ENCODE measurements at regions not wholly inside any gene's neighbourhood (a gene's known extent, or its start where the extent isn't known, plus 50 kb on each side); places are given as distances from the start of the nearest gene placed in this dataset.

DNA sequence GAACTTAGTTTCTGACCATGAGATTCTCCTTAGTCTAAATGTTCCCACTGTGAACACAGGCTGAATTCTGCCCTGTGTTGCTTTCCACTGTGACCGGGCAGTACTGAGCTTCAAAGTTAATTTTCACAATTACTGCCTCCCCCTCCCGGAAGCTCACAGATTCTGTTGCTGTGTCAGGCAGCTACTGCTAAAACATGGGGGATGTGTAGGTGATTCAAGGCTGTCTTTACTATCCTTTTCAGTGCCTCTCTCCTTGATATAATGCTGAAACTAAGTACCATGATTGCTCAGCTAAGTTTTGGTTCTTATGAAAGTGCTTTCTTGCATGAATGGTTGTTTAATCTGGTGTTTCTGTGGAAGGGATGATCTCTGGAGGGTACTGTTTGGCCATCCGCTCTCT, 428.3 kb upstream of the NOVA1 start:
- 43 to 46% methylated on average over 3 of the region's 3 CpGs for WGBS, 2 experiments (ENCODE audit: low coverage in 1 of 2, low lambda C conversion rate in 2 of 2, missing lambda C conversion rate in 2 of 2)
- in situ Hi-C loops (cut with MboI): no loop called here

DNA sequence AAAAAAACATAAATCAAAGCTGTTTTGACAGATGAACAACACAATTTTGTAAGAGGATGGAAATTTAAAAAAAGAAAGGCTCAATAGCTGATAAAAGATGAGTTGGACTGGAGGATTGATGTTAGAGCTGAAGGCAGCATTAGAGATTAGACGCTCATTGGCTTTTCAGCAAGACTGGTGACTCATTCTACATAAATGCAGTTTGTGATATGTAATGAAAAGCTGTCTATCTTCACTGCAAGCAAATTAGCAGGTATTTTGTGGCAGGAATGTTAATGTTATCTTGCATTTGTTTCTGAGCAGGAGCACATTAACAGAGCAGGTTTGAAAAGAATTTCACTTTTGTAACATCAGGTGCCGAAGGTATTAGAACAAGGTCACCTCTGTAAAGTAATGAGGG, 442.7 kb upstream of the NOVA1 start:
- no peak for TF ChIP-seq EZH2 (IDR thresholded peaks at IDR 0.05; ENCODE audit: insufficient read depth, poor library complexity, severe bottlenecking)
- no peak for TF ChIP-seq EZH2phosphoT487 (IDR thresholded peaks at IDR 0.05; ENCODE audit: insufficient read depth, low read depth)
- in situ Hi-C loops (cut with MboI): no loop called here
- 62 to 81% methylated on average over 2 of the region's 2 CpGs for WGBS, 2 experiments (ENCODE audit: low coverage in 1 of 2, low lambda C conversion rate in 2 of 2, missing lambda C conversion rate in 2 of 2)

More for the DNA sequence above, 428.3 kb upstream of the NOVA1 start:
- no peaks in the 10 kb centered on the region for H3K27me3 ChIP-seq (replicated peaks; ENCODE audit: insufficient read depth)
- H3K79me2 ChIP-seq (ENCODE audit: insufficient read depth): no peaks in the 10 kb centered on the region
- no peak for TF ChIP-seq EZH2phosphoT487 (IDR thresholded peaks at IDR 0.05; ENCODE audit: insufficient read depth, low read depth)
- no peak for TF ChIP-seq EZH2 (IDR thresholded peaks at IDR 0.05; ENCODE audit: insufficient read depth, poor library complexity, severe bottlenecking)
- no peaks in the 10 kb centered on the region for H3K9me2 ChIP-seq (ENCODE audit: insufficient read depth)
- DNase-seq: no peak
- H3K9ac ChIP-seq: no peak overlapping the region
- no peaks in the 10 kb centered on the region for H4K20me1 ChIP-seq (ENCODE audit: insufficient read depth)
- H3K36me3 ChIP-seq (ENCODE audit: low read depth): no peaks in the 10 kb centered on the region
- H3K4me1 ChIP-seq (ENCODE audit: insufficient read depth): no peaks in the 10 kb centered on the region
- no peak overlapping the region for H3K4me3 ChIP-seq
- no peak overlapping the region for H3K4me2 ChIP-seq (ENCODE audit: unreplicated experiment)
- H3F3A ChIP-seq (ENCODE audit: insufficient read depth): no peaks in the 10 kb centered on the region
- no peak overlapping the region for H3K27ac ChIP-seq
- H2AFZ ChIP-seq: no peak overlapping the region
- H3K9me3 ChIP-seq (ENCODE audit: low read depth): no peaks in the 10 kb centered on the region

DNA sequence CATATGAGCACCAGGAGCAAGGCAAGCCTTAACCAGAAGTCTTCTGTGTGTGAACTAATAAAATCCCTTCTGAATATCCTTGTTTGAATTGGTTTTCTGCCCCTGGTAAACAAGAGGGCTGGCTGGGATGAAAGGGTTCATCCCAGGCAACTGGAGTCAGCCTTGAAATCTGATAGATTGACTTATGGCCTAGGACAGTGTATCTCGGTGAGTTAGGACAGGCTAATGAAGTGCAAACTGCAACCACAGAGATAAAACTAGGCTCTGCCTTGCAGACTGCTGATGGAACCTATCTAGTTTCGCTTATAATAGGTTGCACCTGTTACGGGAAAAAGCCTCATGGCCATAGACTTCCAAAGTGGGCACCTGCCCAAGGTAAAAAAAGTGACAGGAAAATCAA, 451.9 kb upstream of the NOVA1 start:
- in situ Hi-C loops (cut with MboI): no loop called here
- 34 to 37% methylated on average over 3 of the region's 3 CpGs for WGBS, 2 experiments (ENCODE audit: low coverage in 1 of 2, low lambda C conversion rate in 2 of 2, missing lambda C conversion rate in 2 of 2)

More for the DNA sequence above, 442.7 kb upstream of the NOVA1 start:
- H3K79me2 ChIP-seq (ENCODE audit: insufficient read depth): no peaks in the 10 kb centered on the region
- no peaks in the 10 kb centered on the region for H3K9me2 ChIP-seq (ENCODE audit: insufficient read depth)
- no peak overlapping the region for H3K4me2 ChIP-seq (ENCODE audit: unreplicated experiment)
- no peaks in the 10 kb centered on the region for H3F3A ChIP-seq (ENCODE audit: insufficient read depth)
- DNase-seq: no peak
- no peak overlapping the region for H3K4me3 ChIP-seq
- H3K9me3 ChIP-seq (ENCODE audit: low read depth): no peaks in the 10 kb centered on the region
- no peaks in the 10 kb centered on the region for H4K20me1 ChIP-seq (ENCODE audit: insufficient read depth)
- no peak overlapping the region for H3K27ac ChIP-seq
- no peak overlapping the region for H3K9ac ChIP-seq
- H3K27me3 ChIP-seq (replicated peaks; ENCODE audit: insufficient read depth): no peaks in the 10 kb centered on the region
- no peak overlapping the region for H2AFZ ChIP-seq
- no peaks in the 10 kb centered on the region for H3K36me3 ChIP-seq (ENCODE audit: low read depth)
- no peaks in the 10 kb centered on the region for H3K4me1 ChIP-seq (ENCODE audit: insufficient read depth)

DNA sequence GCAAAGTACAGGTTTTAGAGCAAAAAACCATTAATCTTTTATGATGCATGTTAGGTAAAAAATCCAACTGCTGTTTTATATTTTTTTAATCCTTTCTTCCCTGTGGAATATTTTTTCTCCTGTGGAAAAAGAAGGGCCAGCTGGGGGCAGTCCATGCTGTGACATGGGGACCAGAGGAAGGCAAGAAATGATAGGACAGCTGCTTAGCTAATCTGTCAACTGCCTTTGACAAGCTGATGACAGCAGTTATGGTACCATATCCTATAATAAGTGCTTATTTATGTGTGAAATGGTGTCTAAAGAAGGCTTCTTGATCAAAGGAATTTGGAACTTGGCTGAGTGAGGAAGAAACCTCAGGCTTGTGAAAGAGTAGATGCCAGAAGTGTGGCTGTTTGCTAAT, 452.4 kb upstream of the NOVA1 start:
- H3K4me3 ChIP-seq: no peak overlapping the region
- no peak overlapping the region for H3K27ac ChIP-seq
- in situ Hi-C loops (cut with MboI): no loop called here
- H3K36me3 ChIP-seq (ENCODE audit: low read depth): no peaks in the 10 kb centered on the region
- H2AFZ ChIP-seq: no peak overlapping the region
- no peaks in the 10 kb centered on the region for H3K79me2 ChIP-seq (ENCODE audit: insufficient read depth)
- H3F3A ChIP-seq (ENCODE audit: insufficient read depth): no peaks in the 10 kb centered on the region
- H3K9me2 ChIP-seq (ENCODE audit: insufficient read depth): no peaks in the 10 kb centered on the region
- no peak for DNase-seq
- H3K4me2 ChIP-seq (ENCODE audit: unreplicated experiment): no peak overlapping the region
- no peak for TF ChIP-seq EZH2phosphoT487 (IDR thresholded peaks at IDR 0.05; ENCODE audit: insufficient read depth, low read depth)
- no peak for TF ChIP-seq EZH2 (IDR thresholded peaks at IDR 0.05; ENCODE audit: insufficient read depth, poor library complexity, severe bottlenecking)
- no peaks in the 10 kb centered on the region for H3K27me3 ChIP-seq (replicated peaks; ENCODE audit: insufficient read depth)
- no peaks in the 10 kb centered on the region for H4K20me1 ChIP-seq (ENCODE audit: insufficient read depth)
- H3K4me1 ChIP-seq (ENCODE audit: insufficient read depth): no peaks in the 10 kb centered on the region
- no peaks in the 10 kb centered on the region for H3K9me3 ChIP-seq (ENCODE audit: low read depth)
- H3K9ac ChIP-seq: no peak overlapping the region

More for the DNA sequence above, 451.9 kb upstream of the NOVA1 start:
- no peaks in the 10 kb centered on the region for H3K27me3 ChIP-seq (replicated peaks; ENCODE audit: insufficient read depth)
- no peaks in the 10 kb centered on the region for H3K9me3 ChIP-seq (ENCODE audit: low read depth)
- H2AFZ ChIP-seq: no peak overlapping the region
- no peaks in the 10 kb centered on the region for H3K9me2 ChIP-seq (ENCODE audit: insufficient read depth)
- no peak for TF ChIP-seq EZH2phosphoT487 (IDR thresholded peaks at IDR 0.05; ENCODE audit: insufficient read depth, low read depth)
- TF ChIP-seq EZH2 (IDR thresholded peaks at IDR 0.05; ENCODE audit: insufficient read depth, poor library complexity, severe bottlenecking): no peak
- H3K36me3 ChIP-seq (ENCODE audit: low read depth): no peaks in the 10 kb centered on the region
- H3K4me2 ChIP-seq (ENCODE audit: unreplicated experiment): no peak overlapping the region
- no peaks in the 10 kb centered on the region for H4K20me1 ChIP-seq (ENCODE audit: insufficient read depth)
- no peak overlapping the region for H3K9ac ChIP-seq
- H3F3A ChIP-seq (ENCODE audit: insufficient read depth): no peaks in the 10 kb centered on the region
- no peak for DNase-seq
- H3K27ac ChIP-seq: no peak overlapping the region
- H3K4me1 ChIP-seq (ENCODE audit: insufficient read depth): no peaks in the 10 kb centered on the region
- no peaks in the 10 kb centered on the region for H3K79me2 ChIP-seq (ENCODE audit: insufficient read depth)
- no peak overlapping the region for H3K4me3 ChIP-seq

DNA sequence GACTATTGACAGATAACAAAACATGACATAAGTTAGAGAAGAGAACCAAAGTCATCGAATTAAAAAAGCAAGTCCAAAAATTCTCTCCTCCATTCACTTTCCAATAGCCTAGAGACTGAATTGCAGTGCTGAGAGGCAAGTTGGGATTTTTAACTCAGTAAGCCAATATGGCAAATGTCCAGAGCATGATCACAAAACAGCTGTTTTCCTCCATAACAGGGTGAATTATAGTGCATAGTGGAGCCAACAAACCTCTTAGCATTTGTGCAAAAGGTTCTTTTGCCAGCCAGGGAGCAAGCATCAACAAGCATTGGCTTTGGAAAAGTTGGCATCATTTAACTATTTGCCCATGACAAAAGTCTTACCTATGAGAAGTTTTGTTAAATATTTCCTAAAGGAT, 458.8 kb upstream of the NOVA1 start:
- no peak overlapping the region for H3K27ac ChIP-seq
- H3K9me3 ChIP-seq (ENCODE audit: low read depth): no peaks in the 10 kb centered on the region
- WGBS, 2 experiments (ENCODE audit: low coverage in 1 of 2, low lambda C conversion rate in 2 of 2, missing lambda C conversion rate in 2 of 2): 4 to 10% methylated on average over 1 of the region's 1 CpG
- H3K4me3 ChIP-seq: no peak overlapping the region
- H3K4me2 ChIP-seq (ENCODE audit: unreplicated experiment): no peak overlapping the region
- no peaks in the 10 kb centered on the region for H3K79me2 ChIP-seq (ENCODE audit: insufficient read depth)
- H3K9me2 ChIP-seq (ENCODE audit: insufficient read depth): no peaks in the 10 kb centered on the region
- no peaks in the 10 kb centered on the region for H3K27me3 ChIP-seq (replicated peaks; ENCODE audit: insufficient read depth)
- no peaks in the 10 kb centered on the region for H3K4me1 ChIP-seq (ENCODE audit: insufficient read depth)
- TF ChIP-seq EZH2 (IDR thresholded peaks at IDR 0.05; ENCODE audit: insufficient read depth, poor library complexity, severe bottlenecking) (no peak), EZH2phosphoT487 (IDR thresholded peaks at IDR 0.05; ENCODE audit: insufficient read depth, low read depth) (no peak)
- in situ Hi-C loops (cut with MboI): no loop called here
- no peak for DNase-seq
- H4K20me1 ChIP-seq (ENCODE audit: insufficient read depth): no peaks in the 10 kb centered on the region
- no peak overlapping the region for H3K9ac ChIP-seq
- H3K36me3 ChIP-seq (ENCODE audit: low read depth): no peaks in the 10 kb centered on the region
- H3F3A ChIP-seq (ENCODE audit: insufficient read depth): no peaks in the 10 kb centered on the region
- no peak overlapping the region for H2AFZ ChIP-seq
